ENCODE measurements at regions not wholly inside any gene's neighbourhood (a gene's known extent, or its start where the extent isn't known, plus 50 kb on each side); places are given as distances from the start of the nearest gene placed in this dataset.
A peak's percentile ranks its signal among the peaks of the same experiment; 100 is the strongest.

- no peaks in the 10 kb centered on the region for H4K20me1 ChIP-seq (ENCODE audit: insufficient read depth)
- TF ChIP-seq EZH2 (IDR thresholded peaks at IDR 0.05; ENCODE audit: low read depth), result no peak
- TF ChIP-seq CTCF (conservative IDR thresholded peaks at IDR 0.05), result no peak
- POLR2A ChIA-PET (ENCODE audit: unreplicated experiment), result interaction anchor here (0.7 kb wide), 1 partner anchor 119 kb away, joined by 8 read pairs; no protein-coding TSS in a partner anchor
- no peak overlapping the region for H3K4me3 ChIP-seq
- H3K4me1 ChIP-seq (replicated peaks; ENCODE audit: insufficient read depth), result peaks cover 21% of the 10 kb centered on the region
- no peak overlapping the region for H3K4me2 ChIP-seq
- H3K9me2 ChIP-seq (ENCODE audit: insufficient read depth), result no peaks in the 10 kb centered on the region; the same call in 1 of the 2 replicates
- BruUV-seq (replicated peaks), result no TSS peak
- no peaks in the 10 kb centered on the region for H3K79me2 ChIP-seq (ENCODE audit: low read depth)
- H3K36me3 ChIP-seq (ENCODE audit: low read depth), result no peaks in the 10 kb centered on the region
- DNase-seq, result no peak
- intact Hi-C loops (cut with micrococcal nuclease; ENCODE audit: unreplicated experiment), result no loop called here
- CTCF ChIA-PET, result no interaction called here
- no peak overlapping the region for H3K27ac ChIP-seq
- H2AFZ ChIP-seq, result no peak overlapping the region
- H3K9me3 ChIP-seq (ENCODE audit: insufficient read depth, low read depth), result peaks cover 6% of the 10 kb centered on the region; the same call in 1 of the 2 replicates
- H3K27me3 ChIP-seq (ENCODE audit: insufficient read depth, low read depth), result no peaks in the 10 kb centered on the region
- H3F3A ChIP-seq (ENCODE audit: insufficient read depth, low read depth), result peaks cover 18% of the 10 kb centered on the region
Measured at GRCh38 chr7:116392806-116393205, 106.7 kb upstream of the CAV2 start.

GRCh38 chr7:116393654-116394053 is 105.9 kb upstream of the CAV2 start:
- Histone ChIP-seq H3K27ac (no peak overlapping the region), H3K4me1 (replicated peaks; ENCODE audit: insufficient read depth) (peaks cover 21% of the 10 kb centered on the region), H3K79me2 (ENCODE audit: low read depth) (no peaks in the 10 kb centered on the region), H4K20me1 (ENCODE audit: insufficient read depth) (no peaks in the 10 kb centered on the region), H2AFZ (no peak overlapping the region), H3K4me2 (no peak overlapping the region), H3K36me3 (ENCODE audit: low read depth) (no peaks in the 10 kb centered on the region), H3F3A (ENCODE audit: insufficient read depth, low read depth) (peaks cover 18% of the 10 kb centered on the region), H3K27me3 (ENCODE audit: insufficient read depth, low read depth) (no peaks in the 10 kb centered on the region), H3K9me2 (ENCODE audit: insufficient read depth) (no peaks in the 10 kb centered on the region; the same call in 1 of the 2 replicates), H3K4me3 (no peak overlapping the region), H3K9me3 (ENCODE audit: insufficient read depth, low read depth) (peaks cover 6% of the 10 kb centered on the region; the same call in 1 of the 2 replicates)
- BruUV-seq (replicated peaks), result no TSS peak
- CTCF ChIA-PET, result no interaction called here
- no peak for TF ChIP-seq EZH2 (IDR thresholded peaks at IDR 0.05; ENCODE audit: low read depth)
- intact Hi-C loops (cut with micrococcal nuclease; ENCODE audit: unreplicated experiment), result loop anchor here (2.0 kb wide), 2 partner anchors 27 to 33 kb away; no protein-coding TSS in a partner anchor
- POLR2A ChIA-PET (ENCODE audit: unreplicated experiment), result interaction anchor here (0.6 to 0.7 kb wide), 3 partner anchors 102 to 149 kb away, joined by 5 to 8 read pairs (median 5); no protein-coding TSS in a partner anchor
- DNase-seq, result no peak

- H3K79me2 ChIP-seq (ENCODE audit: low read depth), result no peaks in the 10 kb centered on the region
- H3K9me3 ChIP-seq (ENCODE audit: insufficient read depth, low read depth), result peaks cover 6% of the 10 kb centered on the region; the same call in 1 of the 2 replicates
- CTCF ChIA-PET, result interaction anchor here (0.7 kb wide), 1 partner anchor 153 kb away, joined by 3 read pairs; no protein-coding TSS in a partner anchor
- no peaks in the 10 kb centered on the region for H4K20me1 ChIP-seq (ENCODE audit: insufficient read depth)
- no peaks in the 10 kb centered on the region for H3K27me3 ChIP-seq (ENCODE audit: insufficient read depth, low read depth)
- no peaks in the 10 kb centered on the region for H3K36me3 ChIP-seq (ENCODE audit: low read depth)
- no peak overlapping the region for H2AFZ ChIP-seq
- peaks cover 21% of the 10 kb centered on the region for H3K4me1 ChIP-seq (replicated peaks; ENCODE audit: insufficient read depth)
- TF ChIP-seq CTCF (conservative IDR thresholded peaks at IDR 0.05) (no peak), EZH2 (IDR thresholded peaks at IDR 0.05; ENCODE audit: low read depth) (no peak)
- peak overlapping the region; percentile 96; the same call in 1 of the 2 replicates for H3K27ac ChIP-seq
- DNase-seq, result no peak
- BruUV-seq (replicated peaks), result no TSS peak
- POLR2A ChIA-PET (ENCODE audit: unreplicated experiment), result interaction anchor here (0.6 to 0.7 kb wide), 2 partner anchors 102 to 149 kb away, joined by 5 read pairs; no protein-coding TSS in a partner anchor
- intact Hi-C loops (cut with micrococcal nuclease; ENCODE audit: unreplicated experiment), result loop anchor here (2.0 kb wide), 2 partner anchors 27 to 33 kb away; no protein-coding TSS in a partner anchor
- no peak overlapping the region for H3K4me3 ChIP-seq
- H3K9me2 ChIP-seq (ENCODE audit: insufficient read depth), result no peaks in the 10 kb centered on the region; the same call in 1 of the 2 replicates
- H3F3A ChIP-seq (ENCODE audit: insufficient read depth, low read depth), result peaks cover 18% of the 10 kb centered on the region
- H3K4me2 ChIP-seq, result no peak overlapping the region
Measured at GRCh38 chr7:116394106-116394505, 105.4 kb upstream of the CAV2 start.

Data from PC-9 (cell line).